Anterior cingulate cortex (tissue), 58 donors: ENCODE measurements at regions not wholly inside any gene's neighbourhood (a gene's known extent, or its start where the extent isn't known, plus 50 kb on each side); places are given as distances from the start of the nearest gene placed in this dataset.

Source experiments
- DNase-seq, 58 donors: peaks; one replicate each; lab custom pipeline; 2025; lab: John Stamatoyannopoulos, UW

DNA sequence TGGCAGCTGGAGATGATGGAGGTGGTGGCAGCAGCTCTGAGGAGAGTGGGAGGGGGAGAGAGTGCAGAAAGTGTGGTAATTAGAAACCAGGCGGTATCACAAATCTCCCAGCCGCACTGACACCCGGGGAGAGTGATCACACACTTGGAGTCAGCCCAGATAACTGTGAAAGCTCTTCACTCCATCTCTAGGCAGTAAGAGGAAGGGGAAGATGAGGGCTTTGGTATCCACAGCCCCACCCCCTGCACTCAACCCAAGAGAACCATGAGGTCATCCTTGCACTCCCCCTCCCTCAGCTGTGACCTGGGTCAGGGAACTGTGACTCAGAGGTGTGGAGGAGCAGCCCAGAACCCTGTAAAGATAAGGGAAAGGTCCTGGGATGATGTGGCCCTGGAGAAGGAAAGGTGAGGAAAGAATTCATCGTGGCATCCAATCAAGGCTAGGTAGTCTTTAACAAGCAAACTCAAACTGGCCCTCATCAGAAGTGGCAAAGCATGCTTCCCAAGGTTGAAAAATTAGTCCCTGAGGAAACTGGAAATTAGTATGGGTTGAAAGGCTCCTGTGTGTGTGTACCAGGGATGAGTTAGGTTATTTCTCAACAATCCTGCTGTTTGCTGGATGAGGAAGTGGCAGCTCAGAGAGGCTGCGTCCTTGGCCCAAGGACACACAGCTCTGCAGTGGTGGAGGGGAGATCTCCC is 111.0 kb upstream of the LHX5 start:
- no peak for DNase-seq

DNA sequence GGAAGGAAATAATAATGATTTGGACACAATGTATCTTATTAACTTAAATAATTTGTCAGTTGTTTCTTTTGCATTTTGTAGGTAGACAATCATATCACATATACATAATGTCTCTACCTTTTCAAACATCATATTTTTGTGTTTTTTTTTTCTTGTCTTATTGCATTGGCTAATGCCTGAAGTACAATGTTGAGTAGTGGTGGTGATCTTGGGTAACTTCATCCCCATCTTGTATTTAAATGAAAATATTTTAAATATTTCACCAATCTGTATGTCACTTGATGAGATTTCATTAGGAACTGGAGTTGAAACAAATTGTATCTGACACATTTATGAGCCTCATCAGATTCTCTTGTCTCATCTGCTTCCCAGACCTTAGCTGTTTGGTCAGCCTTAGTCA is 109.7 kb upstream of the LHX5 start:
- DNase-seq, result no peak

DNA sequence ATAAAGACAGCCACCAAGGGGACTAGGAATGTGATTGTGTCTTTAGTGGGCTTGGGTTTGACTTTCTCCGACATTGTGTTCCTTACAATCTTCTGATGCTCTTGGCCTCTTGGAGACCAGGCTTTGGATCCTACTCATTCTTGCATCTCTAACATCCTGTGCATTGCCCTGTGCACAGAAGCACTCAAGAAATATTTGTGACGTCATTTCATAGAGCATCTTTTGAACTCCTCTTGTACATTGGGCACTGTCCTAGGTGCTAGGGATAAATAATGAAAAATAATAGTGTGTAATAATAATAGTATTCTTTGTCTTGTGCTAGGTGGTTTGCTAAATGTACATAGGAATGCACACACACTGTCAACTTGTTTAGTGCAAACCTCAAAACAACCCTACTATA is 108.8 kb upstream of the LHX5 start:
- DNase-seq, result no peak

DNA sequence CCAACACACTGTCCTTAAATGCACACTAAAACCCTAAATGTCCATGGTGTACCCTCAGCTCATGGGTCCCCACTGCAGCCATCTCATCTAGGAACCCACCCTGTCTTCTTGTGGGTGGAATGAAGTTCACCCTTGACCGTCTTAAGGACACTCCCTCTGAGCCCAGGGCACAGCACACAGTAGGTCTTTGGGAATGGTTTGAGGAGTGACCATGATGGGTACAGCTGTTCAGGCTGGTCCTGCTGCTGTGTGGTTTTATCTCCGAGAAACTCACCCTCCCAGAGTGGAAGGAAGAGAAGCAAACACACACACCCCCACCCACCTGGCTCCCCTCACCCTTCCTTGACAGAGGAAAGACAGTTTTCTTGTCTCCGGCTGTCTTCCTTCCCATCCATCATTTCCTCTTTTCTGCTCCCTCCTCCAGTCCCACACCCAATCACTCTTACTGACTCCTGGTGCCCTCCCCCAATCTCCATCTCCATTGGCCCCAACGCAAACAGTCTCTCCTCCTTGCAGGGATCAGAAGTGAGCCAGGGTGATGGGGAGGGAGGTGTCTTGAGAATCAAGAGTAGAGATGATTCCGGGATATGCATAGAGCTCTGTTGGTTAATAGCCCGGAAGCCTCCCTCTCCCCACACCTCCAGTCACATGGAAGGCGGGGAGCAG is 105.9 kb upstream of the LHX5 start:
- no peak for DNase-seq

DNA sequence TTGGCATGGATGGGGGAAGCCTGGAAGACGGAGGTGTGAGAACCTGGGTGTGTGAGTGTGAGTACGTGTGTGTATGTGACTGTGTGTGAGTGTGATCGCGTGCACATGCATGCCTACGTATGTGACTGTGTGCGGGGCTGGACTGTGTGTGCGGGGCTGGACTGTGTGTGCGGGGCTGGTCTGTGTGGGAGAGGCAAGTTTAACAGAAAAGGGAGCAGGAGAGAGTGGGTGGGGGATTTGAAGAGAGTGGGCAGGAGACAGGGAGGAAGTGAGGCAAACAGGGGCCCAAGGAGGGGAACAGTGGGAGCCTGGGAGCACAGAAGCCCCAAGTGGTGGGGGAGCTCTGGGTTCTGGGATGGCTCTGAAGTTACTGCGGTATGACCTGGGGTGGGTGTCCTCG is 103.7 kb upstream of the LHX5 start:
- DNase-seq, result no peak

DNA sequence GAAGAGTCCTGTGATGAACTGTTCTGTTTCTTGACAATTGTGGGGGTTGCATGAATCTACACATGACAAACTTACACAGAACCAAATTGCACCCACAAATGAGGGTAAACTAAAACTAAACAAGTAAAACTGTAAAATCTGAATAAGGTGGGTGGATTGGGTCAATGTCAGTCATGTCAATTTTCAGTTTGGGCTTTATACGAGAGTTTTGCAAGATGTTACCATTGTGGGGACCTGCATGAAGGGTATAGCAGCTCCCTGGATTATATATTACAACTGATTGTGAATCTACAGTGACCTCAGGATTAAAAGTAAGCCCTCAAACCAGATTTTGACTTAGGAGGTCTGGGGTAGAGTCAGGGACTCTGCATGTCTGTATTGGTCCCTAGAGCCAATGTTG is 101.5 kb upstream of the LHX5 start:
- DNase-seq, result no peak

DNA sequence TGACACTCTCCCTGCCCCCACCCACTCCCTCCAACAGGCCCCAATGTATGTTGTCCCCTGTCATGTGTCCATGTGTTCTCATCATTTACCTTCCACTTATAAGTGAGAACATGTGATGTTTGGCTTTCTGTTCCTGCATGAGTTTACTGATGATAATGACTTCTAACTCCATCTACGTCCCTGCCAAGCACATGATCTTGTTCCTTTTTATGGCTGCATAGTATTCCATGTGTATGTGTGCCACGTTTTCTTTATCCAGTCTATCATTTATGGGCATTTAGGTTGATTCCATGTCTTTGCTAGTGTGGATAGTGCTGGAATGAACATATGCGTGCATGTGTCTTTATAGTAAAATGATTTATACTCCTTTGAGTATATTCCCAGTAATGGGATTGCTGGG is 100.0 kb upstream of the LHX5 start:
- no peak for DNase-seq

DNA sequence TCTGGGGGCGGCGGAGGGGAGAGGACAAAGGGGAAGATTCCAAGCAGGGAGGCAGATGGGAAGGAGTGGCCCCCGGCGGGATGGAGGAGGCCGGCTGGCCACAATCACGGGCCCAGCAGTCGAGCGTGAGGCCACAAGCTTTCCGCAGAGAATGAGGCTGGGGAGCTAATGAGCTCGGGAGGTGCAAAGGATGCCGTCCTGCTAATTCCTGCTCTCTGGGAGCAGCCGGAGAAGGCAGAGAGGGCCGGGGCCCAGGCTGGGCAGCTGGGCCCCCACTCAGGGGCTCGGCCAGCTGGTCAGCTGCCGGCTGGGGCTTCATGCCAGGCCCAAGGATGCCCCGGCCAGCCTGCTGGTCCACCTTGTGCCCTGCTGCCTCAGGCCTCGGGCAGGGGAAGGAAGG is 98.1 kb upstream of the LHX5 start:
- no peak for DNase-seq

DNA sequence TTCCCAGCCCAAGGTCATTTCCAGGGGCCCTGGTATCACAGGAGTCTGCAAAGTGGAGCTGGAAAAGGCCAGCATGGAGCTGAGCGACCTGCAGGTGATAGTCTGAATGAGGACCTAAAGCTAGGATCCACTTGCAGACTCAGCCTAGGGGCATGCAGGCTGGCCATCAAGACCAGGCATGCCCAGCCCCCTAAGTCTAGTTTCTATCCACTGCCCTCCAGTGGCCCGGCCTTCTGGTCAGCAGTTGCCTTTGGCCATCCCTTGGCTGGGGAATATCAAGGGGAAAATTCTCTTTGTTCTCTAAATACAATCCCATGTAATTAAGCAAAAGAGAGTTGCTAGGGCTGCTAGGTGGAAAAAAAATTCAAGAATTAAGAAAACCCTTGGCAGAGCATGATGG is 96.3 kb upstream of the LHX5 start:
- DNase-seq, result no peak

DNA sequence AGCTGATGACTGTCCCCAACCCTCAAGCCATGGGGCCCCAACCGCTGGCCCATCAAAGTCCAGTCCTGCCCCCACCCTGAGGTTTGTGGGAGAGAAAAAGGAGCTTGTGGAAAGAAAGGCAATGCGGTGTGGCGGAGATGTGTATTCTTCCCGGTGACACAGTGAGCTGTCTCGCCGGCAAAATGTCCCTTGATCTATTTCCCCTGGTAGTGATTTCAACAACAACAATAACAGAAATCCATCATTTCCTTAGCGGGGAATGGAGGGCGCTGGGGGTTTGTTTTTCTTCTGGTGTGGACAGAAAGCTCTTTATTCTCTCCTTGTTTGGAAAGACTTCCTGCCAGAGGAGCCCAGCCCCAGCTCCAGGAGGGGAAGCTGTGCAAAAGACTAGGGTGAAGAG is 93.7 kb upstream of the LHX5 start:
- no peak for DNase-seq

DNA sequence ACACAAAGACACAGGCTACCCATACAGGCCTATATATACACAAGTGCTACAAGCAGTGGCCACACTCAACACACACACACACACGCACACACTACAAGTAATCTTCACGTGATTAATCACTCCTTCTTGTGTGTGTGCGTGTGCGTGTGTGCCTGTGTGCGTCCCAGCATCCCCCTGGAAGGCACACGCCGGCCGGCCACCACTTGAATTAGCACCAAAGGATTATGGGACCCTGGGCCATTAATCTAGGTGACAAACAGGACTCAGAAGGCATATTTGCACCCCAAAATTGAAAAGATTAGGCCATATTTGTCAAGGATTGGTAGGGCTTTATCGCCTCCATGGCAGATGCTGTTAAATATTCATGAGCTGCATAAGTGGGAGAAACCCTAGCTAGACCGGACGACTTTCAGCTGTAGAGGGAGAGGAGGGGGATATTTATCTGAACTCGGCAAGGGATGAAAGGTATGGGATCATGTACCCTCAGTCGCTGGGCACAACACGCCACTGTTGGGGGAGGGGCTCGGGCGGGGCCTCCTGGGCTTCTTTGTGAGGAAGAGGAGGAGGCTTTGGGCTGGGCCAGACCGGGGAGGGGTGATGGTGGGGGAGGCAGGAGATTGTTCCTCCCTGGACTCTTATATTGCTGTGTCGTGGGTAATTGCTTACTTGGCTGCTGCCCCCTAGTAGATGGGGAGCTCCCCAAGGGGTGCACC is 89.6 kb upstream of the LHX5 start:
- DNase-seq, result no peak

DNA sequence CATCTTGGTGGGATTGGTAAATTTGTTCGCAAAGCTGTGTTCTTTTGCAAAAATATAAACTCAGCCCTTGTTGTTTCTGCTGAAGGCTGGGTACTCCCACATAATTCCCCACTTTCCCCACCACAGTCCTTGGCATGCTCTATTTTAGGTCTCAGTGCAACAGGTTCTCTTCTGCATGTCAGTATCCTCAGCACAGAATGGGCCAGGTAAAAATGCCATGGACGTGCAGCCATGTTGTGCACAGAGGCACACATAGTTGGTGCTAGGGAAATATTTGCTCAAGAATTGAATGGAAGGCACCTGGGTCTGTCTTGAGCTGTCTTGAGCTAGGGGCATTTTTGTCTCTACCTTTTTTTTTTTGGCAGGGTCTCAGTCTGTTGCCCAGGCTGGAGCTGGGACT is 87.8 kb upstream of the LHX5 start:
- DNase-seq, result no peak

DNA sequence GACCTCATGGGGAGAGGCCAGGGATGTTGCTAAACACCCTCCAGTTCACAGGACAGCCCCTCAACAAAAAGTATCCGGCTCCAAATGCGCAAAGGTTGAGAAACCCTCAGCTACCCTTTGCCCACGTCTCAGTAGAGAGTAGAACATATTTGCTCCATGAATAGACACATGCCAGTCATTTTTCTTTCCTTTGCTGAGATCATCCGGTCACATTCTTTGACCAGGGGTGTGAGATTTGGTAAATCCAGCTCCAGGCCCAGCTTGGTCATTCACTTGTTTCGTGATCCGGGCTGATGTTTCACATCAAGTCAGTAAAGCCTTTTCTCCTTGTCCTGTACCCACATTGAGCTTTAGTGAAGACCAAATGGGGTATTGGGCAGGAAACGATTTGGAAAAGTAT is 83.6 kb upstream of the LHX5 start:
- no peak for DNase-seq

DNA sequence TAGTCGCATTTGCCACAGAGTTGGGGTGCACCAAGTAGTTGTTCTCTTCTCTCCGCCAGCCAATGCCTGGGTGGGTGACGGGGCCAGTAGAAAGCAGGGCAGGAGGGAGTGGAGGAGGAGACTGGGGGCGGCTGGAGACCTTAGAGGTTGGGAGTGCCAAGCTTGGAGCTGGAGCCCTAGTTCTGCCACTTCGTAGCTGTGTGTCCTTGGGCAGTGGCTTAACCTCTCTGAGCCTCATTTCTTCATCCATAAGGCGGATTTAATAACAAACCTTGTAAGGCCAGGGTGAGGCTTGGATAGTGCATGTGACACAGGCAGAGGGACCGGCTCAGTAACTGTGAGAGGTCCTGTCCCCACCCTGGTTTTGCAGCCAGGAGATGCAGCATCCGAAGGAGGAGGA is 81.1 kb upstream of the LHX5 start:
- no peak for DNase-seq

DNA sequence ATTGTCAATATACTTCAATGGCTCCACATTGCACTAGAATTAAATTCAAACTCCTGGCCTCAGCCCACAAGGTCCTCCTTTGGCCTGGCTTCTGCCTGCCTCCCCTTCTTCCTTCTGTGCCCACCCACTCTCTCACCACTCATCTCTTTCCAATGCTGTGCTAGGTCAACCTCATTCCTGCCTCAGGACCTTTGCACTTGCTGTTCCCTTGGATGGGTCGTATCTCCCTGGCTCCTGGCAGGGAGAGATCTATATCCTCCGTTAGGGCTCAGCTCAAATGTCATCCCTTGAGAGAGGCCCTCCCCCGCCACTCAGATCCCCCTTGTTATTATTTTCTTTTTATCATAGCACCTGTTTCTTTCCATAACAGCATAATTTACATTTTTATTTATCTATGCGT is 79.9 kb upstream of the LHX5 start:
- no peak for DNase-seq

DNA sequence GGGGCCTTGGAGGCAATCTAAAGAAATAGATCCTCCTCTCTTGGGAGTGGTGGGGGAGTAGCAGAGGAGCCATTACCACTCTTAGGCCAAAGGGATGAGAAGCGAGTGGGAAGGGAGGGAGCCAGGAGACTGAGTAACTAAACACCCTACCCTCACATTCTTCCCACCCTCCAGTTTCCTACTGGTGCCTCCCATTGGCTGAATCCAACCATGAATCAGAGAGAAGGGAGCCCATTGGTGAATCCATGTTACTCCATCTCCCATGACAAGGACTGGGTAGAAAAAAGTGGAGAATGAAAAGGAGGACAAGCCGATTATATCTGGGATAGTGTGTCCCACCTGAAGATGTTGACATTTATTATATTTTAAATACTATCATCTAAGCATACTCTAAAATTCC is 76.8 kb upstream of the LHX5 start:
- no peak for DNase-seq

DNA sequence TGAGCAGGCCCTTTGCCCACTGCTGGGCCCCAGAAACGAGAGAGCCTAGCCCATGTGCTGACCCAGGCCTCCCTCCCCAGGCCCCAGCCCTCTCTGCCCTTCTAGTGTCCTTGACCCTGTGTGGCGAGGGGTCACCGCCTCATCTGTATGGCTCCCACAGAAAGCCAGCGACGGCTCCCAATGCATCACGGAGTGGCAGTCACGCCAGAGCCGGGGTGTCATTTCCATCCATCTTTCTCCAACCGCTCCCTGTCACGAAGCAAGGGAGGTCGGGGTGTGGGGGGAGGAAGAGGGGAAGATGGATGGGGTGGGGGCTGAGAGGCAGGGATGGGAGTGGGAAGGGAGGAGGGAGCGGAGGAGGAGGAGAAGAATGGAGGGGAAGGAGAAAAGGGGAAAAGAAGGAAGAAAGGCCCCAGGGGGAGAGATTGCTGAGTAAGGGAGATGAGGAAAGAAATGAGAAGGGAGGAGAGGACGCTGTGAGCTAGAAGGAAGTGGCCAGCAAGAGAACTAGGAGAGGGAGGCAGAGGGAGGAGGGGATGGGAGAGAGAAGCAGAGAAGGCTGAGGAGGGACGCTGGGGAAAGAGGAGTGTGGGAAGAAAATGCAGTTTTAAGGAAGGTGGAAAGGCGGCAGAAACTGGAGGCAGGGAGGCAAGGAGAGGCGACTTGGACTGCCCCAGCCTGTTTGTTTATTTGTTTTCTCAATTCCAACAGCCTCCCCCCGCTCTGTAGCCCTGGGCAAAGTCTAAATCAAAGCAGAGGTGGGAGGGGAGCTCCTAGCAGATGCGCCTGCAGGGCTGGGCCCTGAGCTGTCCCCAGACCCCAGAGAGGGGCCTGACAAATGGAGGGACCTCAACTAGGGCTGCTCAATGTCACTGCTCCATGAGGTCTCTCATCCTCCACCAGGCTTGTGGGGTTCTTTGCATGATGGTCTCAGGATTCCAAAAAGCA is 75.5 kb upstream of the LHX5 start:
- DNase-seq, result no peak

DNA sequence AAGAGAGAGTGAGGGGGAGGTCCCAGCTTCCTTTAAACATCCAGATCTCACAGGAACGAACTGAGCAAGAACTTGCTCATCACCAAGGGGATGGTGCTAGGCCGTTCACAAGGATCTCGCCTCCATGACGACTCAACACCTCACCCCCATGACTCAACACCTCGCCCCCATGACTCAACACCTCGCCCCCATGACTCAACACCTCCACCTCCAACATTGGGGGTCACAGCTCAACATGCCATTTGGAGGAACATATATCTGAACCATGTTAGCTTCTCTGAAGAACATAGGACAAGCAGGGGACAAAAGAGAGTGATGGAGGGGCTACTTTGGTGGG is 66.0 kb upstream of the LHX5 start:
- DNase-seq, result no peak

DNA sequence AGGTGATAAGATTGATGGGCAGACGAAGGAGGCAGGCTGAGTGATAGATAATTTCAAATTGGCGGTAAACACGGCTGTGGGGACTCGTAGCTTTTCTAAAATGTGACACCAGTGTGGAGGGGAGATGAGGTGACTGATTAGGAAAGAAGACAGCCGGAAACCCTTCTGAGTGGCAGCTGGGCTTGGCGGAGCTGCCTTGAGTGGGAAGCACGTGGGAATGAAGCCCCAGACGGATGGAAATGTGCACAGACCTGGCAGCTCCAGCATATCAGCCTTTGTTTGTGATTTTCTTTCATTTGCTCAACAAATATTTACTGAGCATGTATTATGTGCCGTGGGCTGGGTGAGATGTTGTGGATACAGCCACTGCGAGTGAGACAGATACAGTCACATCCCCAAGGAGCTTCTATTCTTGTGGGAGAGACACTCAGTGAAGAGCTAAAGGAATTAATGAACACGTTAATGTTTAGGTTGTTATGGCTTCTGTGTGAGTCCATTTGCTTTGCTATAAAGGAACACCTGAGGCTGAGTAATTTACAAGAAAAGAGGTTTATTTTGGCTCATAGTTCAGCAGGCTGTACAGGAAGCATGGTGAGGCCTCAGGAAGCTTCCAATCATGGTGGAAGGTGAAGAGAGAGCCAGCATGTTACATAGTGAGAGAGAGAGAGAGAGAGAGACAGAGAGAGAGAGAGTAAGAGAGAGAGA is 65.5 kb upstream of the LHX5 start:
- DNase-seq, result no peak

DNA sequence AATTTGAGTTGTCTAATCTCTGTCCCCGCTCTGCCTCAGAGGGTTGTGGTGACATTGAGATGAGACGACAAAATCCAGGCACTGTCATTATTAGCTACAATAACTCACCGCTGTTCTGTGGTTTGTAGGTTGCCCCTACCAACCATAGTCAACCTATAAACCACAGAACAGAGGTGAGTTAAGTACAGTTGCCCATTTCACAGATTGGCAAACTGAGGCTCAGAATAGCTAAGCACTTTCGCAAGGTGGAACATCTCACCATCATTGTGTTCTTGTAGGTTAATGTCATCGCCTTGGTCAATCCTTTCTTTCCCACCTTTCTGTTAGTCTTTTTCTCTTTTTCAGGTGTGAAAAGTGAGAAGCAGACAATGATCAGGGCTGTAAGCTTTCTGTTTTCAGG is 63.4 kb upstream of the LHX5 start:
- no peak for DNase-seq
